Loucy (cell line): ENCODE measurements at regions not wholly inside any gene's neighbourhood (a gene's known extent, or its start where the extent isn't known, plus 50 kb on each side); places are given as distances from the start of the nearest gene placed in this dataset.

Experiments used
- H2AFZ ChIP-seq: fragments of 200-600 bp; sonication (generic); 2 replicates; pipeline ENCODE4 v1.6.0; 2016; ENCODE audit warnings: antibody characterized with exemption, mild to moderate bottlenecking, low read length, moderate library complexity
- H3F3A ChIP-seq: fragments of 200-600 bp; 2 replicates; pipeline ENCODE4 v1.6.0; 2016; ENCODE audit warnings: antibody characterized with exemption, low read depth, mild to moderate bottlenecking
- H3K27me3 ChIP-seq: fragments of 200-600 bp; sonication (generic); 2 replicates; pipeline ENCODE4 v1.6.1; 2014; ENCODE audit warnings: low read length, mild to moderate bottlenecking; ENCODE audit not compliant: insufficient read depth, poor library complexity, severe bottlenecking
- H3K36me3 ChIP-seq: fragments of 200-600 bp; sonication (generic); 2 replicates; pipeline ENCODE4 v1.6.1; 2016; ENCODE audit warnings: low read length; ENCODE audit not compliant: insufficient read depth
- H3K4me1 ChIP-seq: fragments of 200-600 bp; sonication (generic); 2 replicates; pipeline ENCODE4 v1.5.1; 2014; ENCODE audit warnings: low read length, mild to moderate bottlenecking; ENCODE audit not compliant: insufficient read depth, poor library complexity, severe bottlenecking
- H3K4me2 ChIP-seq: fragments of 200-600 bp; sonication (generic); 2 replicates; pipeline ENCODE4 v1.6.0; 2014; ENCODE audit warnings: antibody characterized with exemption, low read length, low read depth, mild to moderate bottlenecking; ENCODE audit not compliant: poor library complexity, severe bottlenecking
- H3K4me3 ChIP-seq: fragments of 200-600 bp; sonication (generic); 2 replicates; pipeline ENCODE4 v1.5.1; 2014; ENCODE audit warnings: low read length, mild to moderate bottlenecking, mixed read lengths; ENCODE audit not compliant: poor library complexity, severe bottlenecking
- H3K79me2 ChIP-seq: fragments of 200-600 bp; sonication (generic); 2 replicates; pipeline ENCODE4 v1.6.1; 2014; ENCODE audit warnings: low read length; ENCODE audit not compliant: insufficient read depth
- H3K9ac ChIP-seq: fragments of 200-600 bp; sonication (generic); 2 replicates; pipeline ENCODE4 v1.6.0; 2014; ENCODE audit warnings: mild to moderate bottlenecking, low read depth, low read length, moderate library complexity; ENCODE audit not compliant: poor library complexity, severe bottlenecking
- H3K9me2 ChIP-seq: fragments of 200-600 bp; sonication (generic); replicated peaks from 2 replicates; pipeline ENCODE4 v1.6.1; 2016; ENCODE audit warnings: low read depth, low read length, mixed read lengths
- H3K9me3 ChIP-seq: fragments of 200-600 bp; sonication (generic); 2 replicates; pipeline ENCODE4 v1.6.1; 2014; ENCODE audit warnings: mild to moderate bottlenecking, antibody characterized with exemption, low read length, low read depth; ENCODE audit not compliant: insufficient read depth
- H4K20me1 ChIP-seq: fragments of 200-600 bp; sonication (generic); 2 replicates; pipeline ENCODE4 v1.6.0; 2014; ENCODE audit warnings: antibody characterized with exemption, low read length, mild to moderate bottlenecking; ENCODE audit not compliant: insufficient read depth, poor library complexity, severe bottlenecking
- EZH2phosphoT487 ChIP-seq: fragments of 200-600 bp; IDR thresholded peaks from 2 replicates; pipeline ENCODE4 v1.6.1; 2018; ENCODE audit warnings: antibody characterized with exemption, mild to moderate bottlenecking, moderate library complexity, borderline replicate concordance
- TF ChIP-seq, protein P1 (sequence below): fragments of 200-600 bp; sonication (generic); conservative IDR thresholded peaks from 2 replicates; pipeline ENCODE4 v1.5.1; 2014; ENCODE audit warnings: mild to moderate bottlenecking, antibody characterized with exemption, low read length

- no peak for TF ChIP-seq EZH2phosphoT487
- TF ChIP-seq, protein P1, sequence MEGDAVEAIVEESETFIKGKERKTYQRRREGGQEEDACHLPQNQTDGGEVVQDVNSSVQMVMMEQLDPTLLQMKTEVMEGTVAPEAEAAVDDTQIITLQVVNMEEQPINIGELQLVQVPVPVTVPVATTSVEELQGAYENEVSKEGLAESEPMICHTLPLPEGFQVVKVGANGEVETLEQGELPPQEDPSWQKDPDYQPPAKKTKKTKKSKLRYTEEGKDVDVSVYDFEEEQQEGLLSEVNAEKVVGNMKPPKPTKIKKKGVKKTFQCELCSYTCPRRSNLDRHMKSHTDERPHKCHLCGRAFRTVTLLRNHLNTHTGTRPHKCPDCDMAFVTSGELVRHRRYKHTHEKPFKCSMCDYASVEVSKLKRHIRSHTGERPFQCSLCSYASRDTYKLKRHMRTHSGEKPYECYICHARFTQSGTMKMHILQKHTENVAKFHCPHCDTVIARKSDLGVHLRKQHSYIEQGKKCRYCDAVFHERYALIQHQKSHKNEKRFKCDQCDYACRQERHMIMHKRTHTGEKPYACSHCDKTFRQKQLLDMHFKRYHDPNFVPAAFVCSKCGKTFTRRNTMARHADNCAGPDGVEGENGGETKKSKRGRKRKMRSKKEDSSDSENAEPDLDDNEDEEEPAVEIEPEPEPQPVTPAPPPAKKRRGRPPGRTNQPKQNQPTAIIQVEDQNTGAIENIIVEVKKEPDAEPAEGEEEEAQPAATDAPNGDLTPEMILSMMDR = no peak
- Histone ChIP-seq H4K20me1 (no peaks in the 10 kb centered on the region), H3K4me1 (no peaks in the 10 kb centered on the region), H3K4me3 (no peak overlapping the region), H3K36me3 (no peaks in the 10 kb centered on the region), H3K9ac (no peak overlapping the region), H3K9me2 (no peaks in the 10 kb centered on the region), H3K79me2 (no peaks in the 10 kb centered on the region), H3K9me3 (no peaks in the 10 kb centered on the region), H3F3A (no peaks in the 10 kb centered on the region), H3K4me2 (no peak overlapping the region), H3K27me3 (no peaks in the 10 kb centered on the region), H2AFZ (no peak overlapping the region)
These were observed 132.0 kb upstream of the IL12A start for GRCh38 chr3:159856590-159857104.

DNA sequence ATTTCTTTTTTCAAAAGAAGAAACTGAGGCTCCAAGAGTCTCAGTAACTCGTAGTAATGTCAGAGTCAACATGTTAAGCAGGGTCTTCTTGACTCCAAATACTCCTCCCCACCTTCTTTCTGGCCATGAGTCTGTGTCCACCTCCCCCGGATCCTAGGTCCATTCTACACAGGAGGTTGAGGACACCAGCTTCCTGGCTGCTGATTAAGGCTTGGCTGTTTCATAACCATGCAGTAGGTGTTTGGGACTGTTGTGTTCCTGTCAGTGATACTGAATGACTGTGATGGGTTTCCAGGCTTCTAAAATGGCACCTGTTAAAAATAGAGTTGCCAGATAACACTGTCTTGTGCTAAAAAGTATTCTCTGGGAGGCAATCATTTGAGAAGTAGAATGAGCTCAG, 130.8 kb upstream of the IL12A start:
- H3K4me2 ChIP-seq = no peak overlapping the region

GRCh38 chr3:159858650-159859049, 130.0 kb upstream of the IL12A start:
- Histone ChIP-seq H3F3A (no peaks in the 10 kb centered on the region), H3K4me1 (no peaks in the 10 kb centered on the region)
- TF ChIP-seq, protein P1 = no peak
- TF ChIP-seq EZH2phosphoT487 = no peak

More for the DNA sequence above, 130.8 kb upstream of the IL12A start:
- Histone ChIP-seq H4K20me1 (no peaks in the 10 kb centered on the region), H3K9ac (no peak overlapping the region), H3K9me2 (no peaks in the 10 kb centered on the region), H3K4me1 (no peaks in the 10 kb centered on the region), H3K36me3 (no peaks in the 10 kb centered on the region), H3K4me3 (no peak overlapping the region), H3K9me3 (no peaks in the 10 kb centered on the region), H2AFZ (no peak overlapping the region), H3K27me3 (no peaks in the 10 kb centered on the region), H3K79me2 (no peaks in the 10 kb centered on the region), H3F3A (no peaks in the 10 kb centered on the region)
- TF ChIP-seq EZH2phosphoT487 = no peak
- TF ChIP-seq, protein P1 = no peak

More at GRCh38 chr3:159858650-159859049, 130.0 kb upstream of the IL12A start:
- H2AFZ ChIP-seq = no peak overlapping the region
- H3K4me2 ChIP-seq = no peak overlapping the region
- H3K36me3 ChIP-seq = no peaks in the 10 kb centered on the region
- no peaks in the 10 kb centered on the region for H3K9me3 ChIP-seq
- H3K9ac ChIP-seq = no peak overlapping the region
- H3K27me3 ChIP-seq = no peaks in the 10 kb centered on the region
- H3K4me3 ChIP-seq = no peak overlapping the region
- no peaks in the 10 kb centered on the region for H3K79me2 ChIP-seq
- H3K9me2 ChIP-seq = no peaks in the 10 kb centered on the region
- H4K20me1 ChIP-seq = no peaks in the 10 kb centered on the region
